K562 (cell line): ENCODE measurements at regions not wholly inside any gene's neighbourhood (a gene's known extent, or its start where the extent isn't known, plus 50 kb on each side); places are given as distances from the start of the nearest gene placed in this dataset.

Source experiments
- ATAC-seq: fragments of 200-7000 bp; cut with Tn5 transposase; 3 replicates; pipeline ENCODE4 v1.9.1; 2020; ENCODE audit warnings: moderate library complexity
- BruUV-seq: library from RNA; stranded (reverse); fragments of 400-500 nt; replicated peaks from 2 replicates; lab custom pipeline; 2021; lab: Mats Ljungman, UMichigan
- CTCF ChIA-PET: fragments of 300-600 bp; formaldehyde crosslinking; extraction: SDS; loops from one replicate; lab custom pipeline; 2021; ENCODE audit warnings: low intra/inter-chr PET ratio; lab: Yijun Ruan, JAX
- POLR2A ChIA-PET: fragments of 300-600, 350-650 bp; sonication (Branson Sonifier 250); formaldehyde crosslinking; extraction: SDS; loops from one replicate; lab custom pipeline; 2021; ENCODE audit warnings: antibody characterized with exemption, inconsistent platforms; lab: Yijun Ruan, JAX
- DNase-seq, 4 experiments: peaks; one replicate each; pipeline versions ENCODE4 v3.0.0 to v3.0.0-alpha.2; 2011 to 2018; ENCODE audit warnings: low spot score in 3 of 4, mixed read lengths in 3 of 4; ENCODE audit errors: extremely low read depth in 1 of 4
- FAIRE-seq: peaks from 2 replicates; lab custom pipeline; 2011; peaks lifted over from hg19 to GRCh38; lab: Jason Lieb, UNC
- H2AFZ ChIP-seq: 2 replicates; pipeline ENCODE4 v1.6.0; 2011; ENCODE audit warnings: low read depth, low read length, control low read depth, inconsistent platforms
- H3K27ac ChIP-seq: fragments of 200-600 bp; 3 replicates; pipeline ENCODE4 v1.8.0; 2011; ENCODE audit warnings: low read depth, mild to moderate bottlenecking, control low read depth, inconsistent platforms, low read length, moderate library complexity, mixed read lengths; ENCODE audit errors: extremely low read depth
- H3K27me3 ChIP-seq, 2 experiments: fragments of 300-600 bp in 1 of 2; 2 replicates in 1 of 2; 3 replicates in 1 of 2; pipeline versions ENCODE4 v1.6.0 to v1.8.0; 2011; ENCODE audit warnings: inconsistent platforms in 2 of 2, low read length in 2 of 2, mild to moderate bottlenecking in 1 of 2, mixed read lengths in 1 of 2, moderate library complexity in 1 of 2; ENCODE audit not compliant: control insufficient read depth in 2 of 2, insufficient read depth in 2 of 2
- H3K36me3 ChIP-seq: fragments of 300-600 bp; 3 replicates; pipeline ENCODE4 v1.8.0; 2011; ENCODE audit warnings: mild to moderate bottlenecking, low read length, inconsistent platforms; ENCODE audit not compliant: control insufficient read depth, insufficient read depth
- H3K4me1 ChIP-seq, 2 experiments: fragments of 200-600 bp in 1 of 2; replicated peaks in 1 of 2; 2 replicates in 1 of 2; 3 replicates in 1 of 2; pipeline versions ENCODE4 v1.5.1 to v1.8.0; 2011; ENCODE audit warnings: inconsistent platforms in 2 of 2, low read length in 2 of 2, mild to moderate bottlenecking in 1 of 2, mixed read lengths in 1 of 2, moderate library complexity in 1 of 2; ENCODE audit not compliant: control insufficient read depth in 2 of 2, insufficient read depth in 2 of 2
- H3K4me2 ChIP-seq: 2 replicates; pipeline ENCODE4 v1.6.1; 2011; ENCODE audit warnings: low read length, control low read depth, inconsistent platforms, mixed read lengths; ENCODE audit not compliant: insufficient read depth
- H3K4me3 ChIP-seq: fragments of 200-600 bp; sonication (generic), shearing (Covaris generic); 2 replicates; pipeline ENCODE4 v1.5.1; 2016; ENCODE audit warnings: control low read depth, inconsistent platforms
- H3K79me2 ChIP-seq: fragments of 200-600 bp; 3 replicates; pipeline ENCODE4 v1.8.0; 2011; ENCODE audit warnings: low read length, inconsistent platforms; ENCODE audit not compliant: control insufficient read depth, insufficient read depth
- H3K9ac ChIP-seq, 2 experiments: 2 replicates each; pipeline versions ENCODE4 v1.6.0 to v1.6.1; 2011; ENCODE audit warnings: low read depth in 2 of 2, low read length in 2 of 2, control low read depth in 1 of 2, inconsistent platforms in 1 of 2, mild to moderate bottlenecking in 1 of 2, mixed read lengths in 1 of 2; ENCODE audit not compliant: insufficient read depth in 1 of 2
- H3K9me1 ChIP-seq: one replicate; pipeline ENCODE4 v1.6.0; 2011; ENCODE audit warnings: inconsistent platforms, mild to moderate bottlenecking, low read length, moderate library complexity; ENCODE audit not compliant: control insufficient read depth, insufficient read depth
- H3K9me3 ChIP-seq: replicated peaks from 2 replicates; pipeline ENCODE4 v1.5.1; 2011; ENCODE audit warnings: low read depth, low read length, inconsistent platforms; ENCODE audit not compliant: control insufficient read depth, insufficient read depth
- H4K20me1 ChIP-seq: replicated peaks from 2 replicates; pipeline ENCODE4 v1.6.1; 2011; ENCODE audit warnings: low read length, inconsistent platforms, mixed read lengths; ENCODE audit not compliant: control insufficient read depth, insufficient read depth
- CEBPB ChIP-seq: fragments of 450-650 bp; IDR thresholded peaks from 2 replicates; pipeline ENCODE4 v1.6.1; 2016; ENCODE audit warnings: missing genetic modification characterization, missing compliant biosample characterization
- CEBPG ChIP-seq, 3 experiments: fragments of 200-800 bp in 1 of 3; sonication (Bioruptor generic) in 1 of 3; sonication (generic) in 1 of 3; formaldehyde crosslinking in 1 of 3; IDR thresholded peaks in 2 of 3; conservative IDR thresholded peaks in 1 of 3; 2 replicates each; pipeline versions ENCODE4 v1.6.1 to v1.8.0; 2016 to 2022; ENCODE audit warnings: missing compliant biosample characterization in 2 of 3, missing genetic modification characterization in 2 of 3, mild to moderate bottlenecking in 1 of 3, missing genetic modification reagents in 1 of 3
- EGR1 ChIP-seq: fragments of 450-650 bp; conservative IDR thresholded peaks from 2 replicates; pipeline ENCODE4 v1.6.1; 2017; ENCODE audit warnings: mild to moderate bottlenecking
- HEY1 ChIP-seq: fragments of 250-450 bp; sonication (Bioruptor Pico); IDR thresholded peaks from 2 replicates; pipeline ENCODE4 v1.5.0; 2020; ENCODE audit warnings: mild to moderate bottlenecking, moderate library complexity, borderline replicate concordance
- MAZ ChIP-seq, 2 experiments: fragments of 450-650 bp in 1 of 2; sonication (generic) in 1 of 2; formaldehyde crosslinking; IDR thresholded peaks in 1 of 2; conservative IDR thresholded peaks in 1 of 2; 2 replicates each; pipeline versions ENCODE4 v1.4.0 to v1.5.0; 2020; ENCODE audit warnings: mild to moderate bottlenecking in 1 of 2, missing genetic modification reagents in 1 of 2
- MEIS2 ChIP-seq: fragments of 450-650 bp; IDR thresholded peaks from 2 replicates; pipeline ENCODE4 v1.6.1; 2014; ENCODE audit warnings: mild to moderate bottlenecking; ENCODE audit not compliant: partially characterized antibody
- PTBP1 ChIP-seq: fragments of 200-400 bp; formaldehyde crosslinking; IDR thresholded peaks from 2 replicates; pipeline ENCODE4 v1.6.1; 2017; ENCODE audit warnings: low read depth, low read length
- U2AF1 ChIP-seq: fragments of 200-400 bp; formaldehyde crosslinking; optimal IDR thresholded peaks from 2 replicates; pipeline ENCODE3; 2017; ENCODE audit warnings: mild to moderate bottlenecking, low read depth, low read length, moderate library complexity
- U2AF2 ChIP-seq: fragments of 200-400 bp; formaldehyde crosslinking; optimal IDR thresholded peaks from 2 replicates; pipeline ENCODE3; 2017; ENCODE audit warnings: low read depth, mild to moderate bottlenecking, low read length
- ZEB2 ChIP-seq: fragments of 450-650 bp; IDR thresholded peaks from 2 replicates; pipeline ENCODE4 v1.6.1; 2016
- ZSCAN32 ChIP-seq: fragments of 450-650 bp; formaldehyde crosslinking; IDR thresholded peaks from 2 replicates; pipeline ENCODE4 v1.4.0; 2020; ENCODE audit warnings: mild to moderate bottlenecking, moderate library complexity
- WGBS: fragments of 100-300 bp; shearing (Covaris generic); methylation state at CpG from one replicate; pipeline ENCODE4 v1.1.6; 2016; ENCODE audit warnings: low coverage, mixed read lengths; ENCODE audit not compliant: insufficient coverage; ENCODE audit errors: missing lambda C conversion rate; 5-methylcytosine and 5-hydroxymethylcytosine counted together
- in situ Hi-C: fragments of 300-500 bp; cut with MboI; formaldehyde crosslinking; loops from 4 replicates; pipeline ENCODE4 v1.15.0; 2018; ENCODE audit warnings: inconsistent platforms, mixed read lengths
- intact Hi-C: fragments of 100-400 bp; cut with micrococcal nuclease; formaldehyde crosslinking; loops from 2 replicates; pipeline ENCODE4 v1.14.2; 2022
- TF ChIP-seq, protein P1 (sequence below): sonication (generic); formaldehyde crosslinking; IDR thresholded peaks from 2 replicates; pipeline ENCODE4 v1.8.0; 2023; ENCODE audit warnings: mild to moderate bottlenecking, missing genetic modification reagents
- TF ChIP-seq, protein P2 (sequence below): fragments of 450-650 bp; conservative IDR thresholded peaks from 2 replicates; pipeline ENCODE4 v1.6.1; 2016; ENCODE audit warnings: missing genetic modification characterization, low read depth, mild to moderate bottlenecking, control low read depth, missing compliant biosample characterization
- TF ChIP-seq, protein P3 (sequence below): fragments of 250-450 bp; sonication (Bioruptor Pico); IDR thresholded peaks from 2 replicates; pipeline ENCODE4 v1.8.0; 2021; ENCODE audit warnings: borderline replicate concordance, mild to moderate bottlenecking, moderate library complexity; ENCODE audit not compliant: poor library complexity, severe bottlenecking

DNA sequence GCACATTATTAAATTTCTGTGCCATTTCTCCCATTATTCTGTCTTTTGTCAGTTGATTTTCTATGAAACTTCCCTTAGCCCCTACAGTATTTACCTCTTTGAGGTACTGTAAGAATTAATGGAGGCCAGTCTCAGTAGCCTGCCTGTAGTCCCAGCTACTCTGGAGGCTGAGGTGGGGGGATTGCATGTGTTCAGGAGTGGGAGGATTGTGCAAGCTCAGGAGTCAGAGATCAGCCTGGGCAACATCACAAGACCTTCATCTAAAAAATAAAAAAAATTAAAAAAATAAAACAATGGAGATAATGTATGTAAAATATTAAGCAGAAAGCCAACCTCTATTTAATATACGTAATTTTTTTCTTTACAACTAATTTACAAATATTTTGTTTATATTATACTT is 77.8 kb downstream of the OR2B2 start:
- no peak for FAIRE-seq
- no peak for ATAC-seq
- ChIA-PET POLR2A (interaction anchor here (0.6 to 11.9 kb wide), 10 partner anchors 13 to 896 kb away, joined by 3 to 826 read pairs (median 142); a partner anchor contains a TSS), CTCF (no interaction called here)
- in situ Hi-C loops, result loop anchor here (10.0 kb wide), 1 partner anchor 1710 kb away; a partner anchor contains a TSS
- 7% methylated on average over 1 of the region's 1 CpG for WGBS
- Histone ChIP-seq H3K27ac (peak overlapping the region; percentile 88), H3K4me1 (peaks cover 7 to 13% of the 10 kb centered on the region in 2 experiments; a peak in 4 of 5 replicates), H3K9me1 (no peaks in the 10 kb centered on the region), H3K9me3 (no peaks in the 10 kb centered on the region), H3K27me3 (no peaks in the 10 kb centered on the region; a peak in 1 of 5 replicates), H2AFZ (no peak overlapping the region), H3K4me2 (peak overlapping the region; percentile 24), H3K79me2 (peaks cover 91% of the 10 kb centered on the region), H3K36me3 (peaks cover 39% of the 10 kb centered on the region), H4K20me1 (peaks cover 26% of the 10 kb centered on the region; the same call in 1 of the 2 replicates), H3K4me3 (no peak overlapping the region), H3K9ac (peak overlapping the region; percentile 76 to 98; a peak in 3 of 4 replicates)
- peak in 1 of 4 experiments; percentile 69 for DNase-seq
- intact Hi-C loops, result loop anchor here (10.0 kb wide), 4 partner anchors 380 to 1630 kb away; a partner anchor contains a TSS
- TF ChIP-seq U2AF1, result peak; percentile 43
- TF ChIP-seq, protein P1, sequence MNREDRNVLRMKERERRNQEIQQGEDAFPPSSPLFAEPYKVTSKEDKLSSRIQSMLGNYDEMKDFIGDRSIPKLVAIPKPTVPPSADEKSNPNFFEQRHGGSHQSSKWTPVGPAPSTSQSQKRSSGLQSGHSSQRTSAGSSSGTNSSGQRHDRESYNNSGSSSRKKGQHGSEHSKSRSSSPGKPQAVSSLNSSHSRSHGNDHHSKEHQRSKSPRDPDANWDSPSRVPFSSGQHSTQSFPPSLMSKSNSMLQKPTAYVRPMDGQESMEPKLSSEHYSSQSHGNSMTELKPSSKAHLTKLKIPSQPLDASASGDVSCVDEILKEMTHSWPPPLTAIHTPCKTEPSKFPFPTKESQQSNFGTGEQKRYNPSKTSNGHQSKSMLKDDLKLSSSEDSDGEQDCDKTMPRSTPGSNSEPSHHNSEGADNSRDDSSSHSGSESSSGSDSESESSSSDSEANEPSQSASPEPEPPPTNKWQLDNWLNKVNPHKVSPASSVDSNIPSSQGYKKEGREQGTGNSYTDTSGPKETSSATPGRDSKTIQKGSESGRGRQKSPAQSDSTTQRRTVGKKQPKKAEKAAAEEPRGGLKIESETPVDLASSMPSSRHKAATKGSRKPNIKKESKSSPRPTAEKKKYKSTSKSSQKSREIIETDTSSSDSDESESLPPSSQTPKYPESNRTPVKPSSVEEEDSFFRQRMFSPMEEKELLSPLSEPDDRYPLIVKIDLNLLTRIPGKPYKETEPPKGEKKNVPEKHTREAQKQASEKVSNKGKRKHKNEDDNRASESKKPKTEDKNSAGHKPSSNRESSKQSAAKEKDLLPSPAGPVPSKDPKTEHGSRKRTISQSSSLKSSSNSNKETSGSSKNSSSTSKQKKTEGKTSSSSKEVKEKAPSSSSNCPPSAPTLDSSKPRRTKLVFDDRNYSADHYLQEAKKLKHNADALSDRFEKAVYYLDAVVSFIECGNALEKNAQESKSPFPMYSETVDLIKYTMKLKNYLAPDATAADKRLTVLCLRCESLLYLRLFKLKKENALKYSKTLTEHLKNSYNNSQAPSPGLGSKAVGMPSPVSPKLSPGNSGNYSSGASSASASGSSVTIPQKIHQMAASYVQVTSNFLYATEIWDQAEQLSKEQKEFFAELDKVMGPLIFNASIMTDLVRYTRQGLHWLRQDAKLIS (CRISPR knock-in tag), result 0 out of 2 replicates have a peak, but pooled peaks have one; percentile 10
- TF ChIP-seq, protein P2, sequence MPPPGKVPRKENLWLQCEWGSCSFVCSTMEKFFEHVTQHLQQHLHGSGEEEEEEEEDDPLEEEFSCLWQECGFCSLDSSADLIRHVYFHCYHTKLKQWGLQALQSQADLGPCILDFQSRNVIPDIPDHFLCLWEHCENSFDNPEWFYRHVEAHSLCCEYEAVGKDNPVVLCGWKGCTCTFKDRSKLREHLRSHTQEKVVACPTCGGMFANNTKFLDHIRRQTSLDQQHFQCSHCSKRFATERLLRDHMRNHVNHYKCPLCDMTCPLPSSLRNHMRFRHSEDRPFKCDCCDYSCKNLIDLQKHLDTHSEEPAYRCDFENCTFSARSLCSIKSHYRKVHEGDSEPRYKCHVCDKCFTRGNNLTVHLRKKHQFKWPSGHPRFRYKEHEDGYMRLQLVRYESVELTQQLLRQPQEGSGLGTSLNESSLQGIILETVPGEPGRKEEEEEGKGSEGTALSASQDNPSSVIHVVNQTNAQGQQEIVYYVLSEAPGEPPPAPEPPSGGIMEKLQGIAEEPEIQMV (tag), result no peak
- no peak for TF ChIP-seq CEBPG (CRISPR knock-in tag; IDR thresholded peaks at IDR 0.05)
- TF ChIP-seq CEBPG (tag; conservative IDR thresholded peaks at IDR 0.05 in 1 of 2, IDR thresholded peaks at IDR 0.05 in 1 of 2), result peak; percentile 47 to 71; a peak in 3 of 4 replicates
- peak; percentile 72 for TF ChIP-seq EGR1
- peak; percentile 76; the same call in 1 of the 2 replicates for TF ChIP-seq HEY1
- TF ChIP-seq, protein P3, sequence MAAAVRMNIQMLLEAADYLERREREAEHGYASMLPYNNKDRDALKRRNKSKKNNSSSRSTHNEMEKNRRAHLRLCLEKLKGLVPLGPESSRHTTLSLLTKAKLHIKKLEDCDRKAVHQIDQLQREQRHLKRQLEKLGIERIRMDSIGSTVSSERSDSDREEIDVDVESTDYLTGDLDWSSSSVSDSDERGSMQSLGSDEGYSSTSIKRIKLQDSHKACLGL (CRISPR knock-in tag), result no peak
- TF ChIP-seq PTBP1, result no peak
- no peak for TF ChIP-seq U2AF2
- TF ChIP-seq CEBPB, result peak; percentile 91
- TF ChIP-seq ZEB2, result no peak
- 0 out of 2 replicates have a peak, but pooled peaks have one; percentile 12 for TF ChIP-seq ZSCAN32 (CRISPR knock-in tag)
- no peak for TF ChIP-seq MEIS2
- peak in 1 of 2 experiments; percentile 50; a peak in 1 of 4 replicates for TF ChIP-seq MAZ (CRISPR knock-in tag; conservative IDR thresholded peaks at IDR 0.05 in 1 of 2, IDR thresholded peaks at IDR 0.05 in 1 of 2)
- no TSS peak for BruUV-seq
